Endothelial cell (in vitro differentiated cells): ENCODE measurements at regions not wholly inside any gene's neighbourhood (a gene's known extent, or its start where the extent isn't known, plus 50 kb on each side); places are given as distances from the start of the nearest gene placed in this dataset.

Experiments
- DNase-seq: peaks from one replicate; pipeline ENCODE4 v3.0.0; 2021; ENCODE audit warnings: low spot score
- H3K27ac Mint-ChIP-seq: one replicate; pipeline ENCODE4 v1.8.0; 2021; ENCODE audit warnings: mixed read lengths, inconsistent platforms; ENCODE audit not compliant: unreplicated experiment
- H3K27me3 Mint-ChIP-seq: one replicate; pipeline ENCODE4 v1.8.0; 2021; ENCODE audit warnings: mild to moderate bottlenecking, moderate library complexity, mixed read lengths, inconsistent platforms; ENCODE audit not compliant: unreplicated experiment
- H3K36me3 Mint-ChIP-seq: one replicate; pipeline ENCODE4 v1.8.0; 2021; ENCODE audit warnings: mild to moderate bottlenecking, low read depth, mixed read lengths, inconsistent platforms; ENCODE audit not compliant: unreplicated experiment
- H3K4me1 Mint-ChIP-seq: one replicate; pipeline ENCODE4 v1.8.0; 2021; ENCODE audit warnings: mild to moderate bottlenecking, mixed read lengths, inconsistent platforms; ENCODE audit not compliant: unreplicated experiment
- H3K4me3 Mint-ChIP-seq: one replicate; pipeline ENCODE4 v1.8.0; 2021; ENCODE audit warnings: mild to moderate bottlenecking, mixed read lengths, inconsistent platforms; ENCODE audit not compliant: unreplicated experiment
- H3K9me3 Mint-ChIP-seq: one replicate; pipeline ENCODE4 v1.8.0; 2021; ENCODE audit warnings: mixed read lengths, inconsistent platforms; ENCODE audit not compliant: unreplicated experiment
- CTCF ChIP-seq: fragments of 200-600 bp; sonication (generic); IDR thresholded peaks from one replicate; pipeline ENCODE4 v1.5.0; 2021; ENCODE audit warnings: antibody characterized with exemption; ENCODE audit not compliant: unreplicated experiment

DNA sequence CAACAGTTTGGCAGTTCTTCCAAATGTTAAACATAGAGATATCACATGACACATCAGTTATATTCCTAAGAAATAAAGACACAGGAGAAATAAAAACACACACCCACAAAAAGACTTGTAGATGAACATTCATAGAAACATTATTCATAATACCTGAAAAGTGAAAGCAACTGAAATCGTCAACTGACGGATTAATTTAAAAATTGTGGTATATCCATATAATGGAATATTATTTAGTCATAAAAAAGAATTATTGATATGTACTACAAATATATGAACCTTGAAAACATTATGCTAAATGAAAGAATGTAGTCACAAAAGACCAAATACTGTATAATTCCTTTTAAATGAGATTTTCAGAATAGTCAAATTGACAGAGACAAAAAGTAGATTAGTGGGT, 330.2 kb upstream of the CD180 start:
- no peak overlapping the region for H3K27ac Mint-ChIP-seq

GRCh38 chr5:67520161-67520908, 323.7 kb upstream of the CD180 start:
- Mint-ChIP-seq H3K4me3 (no peak overlapping the region), H3K27me3 (no peaks in the 10 kb centered on the region), H3K36me3 (no peaks in the 10 kb centered on the region), H3K27ac (no peak overlapping the region), H3K4me1 (peaks cover 4% of the 10 kb centered on the region), H3K9me3 (no peaks in the 10 kb centered on the region)
- no peak for TF ChIP-seq CTCF
- DNase-seq = no peak

More for the DNA sequence above, 330.2 kb upstream of the CD180 start:
- no peak for TF ChIP-seq CTCF
- H3K36me3 Mint-ChIP-seq = no peaks in the 10 kb centered on the region
- H3K9me3 Mint-ChIP-seq = no peaks in the 10 kb centered on the region
- DNase-seq = no peak
- H3K4me3 Mint-ChIP-seq = no peak overlapping the region
- no peaks in the 10 kb centered on the region for H3K4me1 Mint-ChIP-seq
- no peaks in the 10 kb centered on the region for H3K27me3 Mint-ChIP-seq

- no peak overlapping the region for H3K27ac Mint-ChIP-seq
- no peak for DNase-seq
- H3K9me3 Mint-ChIP-seq = no peaks in the 10 kb centered on the region
- no peaks in the 10 kb centered on the region for H3K36me3 Mint-ChIP-seq
- H3K4me3 Mint-ChIP-seq = no peak overlapping the region
- no peaks in the 10 kb centered on the region for H3K27me3 Mint-ChIP-seq
- peaks cover 4% of the 10 kb centered on the region for H3K4me1 Mint-ChIP-seq
- TF ChIP-seq CTCF = no peak
Observed at GRCh38 chr5:67518227-67518626, 321.6 kb upstream of the CD180 start.

DNA sequence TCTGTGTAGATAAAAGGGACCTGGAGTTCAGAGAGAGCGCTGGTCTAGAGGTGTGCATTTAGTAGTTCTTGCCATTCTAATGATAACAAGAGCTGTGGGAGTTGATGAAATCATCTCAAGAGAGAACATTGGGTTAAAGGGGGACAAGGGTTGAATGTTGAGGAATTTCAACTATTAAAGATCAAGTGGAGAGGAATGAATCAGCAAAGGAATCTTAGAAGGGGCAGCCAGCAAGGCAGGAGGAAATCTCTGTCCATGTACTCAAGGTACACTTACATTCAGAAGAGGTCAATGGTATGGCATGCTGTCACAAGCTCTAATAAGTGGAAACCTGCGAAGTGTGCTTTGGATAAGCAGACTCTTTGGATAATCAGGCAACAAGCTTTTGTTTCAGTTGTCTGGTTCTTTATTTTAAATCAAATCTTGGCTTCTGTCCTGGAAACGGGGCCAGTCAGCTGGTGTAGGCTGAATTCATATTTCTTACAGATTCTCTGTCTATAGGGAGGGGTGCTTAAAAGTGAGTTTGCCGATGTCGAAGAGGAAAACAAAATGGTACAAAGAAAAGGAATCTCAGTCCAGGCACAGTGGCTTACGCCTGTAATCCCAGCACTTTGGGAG, 320.5 kb upstream of the CD180 start:
- Mint-ChIP-seq H3K36me3 (no peaks in the 10 kb centered on the region), H3K9me3 (no peaks in the 10 kb centered on the region), H3K4me3 (no peak overlapping the region), H3K27ac (no peak overlapping the region), H3K4me1 (peaks cover 4% of the 10 kb centered on the region), H3K27me3 (no peaks in the 10 kb centered on the region)
- DNase-seq = no peak
- no peak for TF ChIP-seq CTCF

DNA sequence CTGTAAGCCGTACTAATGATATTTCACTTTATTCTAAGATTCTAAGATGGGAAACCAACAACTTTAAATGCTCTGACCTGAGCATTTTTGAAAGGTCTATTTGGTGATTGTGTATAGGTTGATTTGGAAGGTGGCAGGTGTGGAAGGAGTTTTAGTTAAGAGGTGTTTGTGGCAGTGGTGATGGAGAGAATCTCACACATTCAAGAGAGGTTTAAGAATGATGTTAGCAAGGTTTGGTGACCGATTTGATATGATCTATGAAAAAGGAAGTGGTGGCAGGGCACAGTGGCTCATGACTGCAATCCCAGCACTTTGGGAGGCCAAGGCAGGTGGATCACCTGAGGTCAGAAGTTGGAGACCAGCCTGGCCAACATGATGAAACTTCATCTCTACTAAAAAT, 319.2 kb upstream of the CD180 start:
- Mint-ChIP-seq H3K27ac (no peak overlapping the region), H3K4me1 (peaks cover 4% of the 10 kb centered on the region), H3K4me3 (no peak overlapping the region), H3K27me3 (no peaks in the 10 kb centered on the region), H3K9me3 (no peaks in the 10 kb centered on the region), H3K36me3 (no peaks in the 10 kb centered on the region)
- TF ChIP-seq CTCF = no peak
- no peak for DNase-seq
